ENCODE measurements at regions not wholly inside any gene's neighbourhood (a gene's known extent, or its start where the extent isn't known, plus 50 kb on each side); places are given as distances from the start of the nearest gene placed in this dataset.

DNA sequence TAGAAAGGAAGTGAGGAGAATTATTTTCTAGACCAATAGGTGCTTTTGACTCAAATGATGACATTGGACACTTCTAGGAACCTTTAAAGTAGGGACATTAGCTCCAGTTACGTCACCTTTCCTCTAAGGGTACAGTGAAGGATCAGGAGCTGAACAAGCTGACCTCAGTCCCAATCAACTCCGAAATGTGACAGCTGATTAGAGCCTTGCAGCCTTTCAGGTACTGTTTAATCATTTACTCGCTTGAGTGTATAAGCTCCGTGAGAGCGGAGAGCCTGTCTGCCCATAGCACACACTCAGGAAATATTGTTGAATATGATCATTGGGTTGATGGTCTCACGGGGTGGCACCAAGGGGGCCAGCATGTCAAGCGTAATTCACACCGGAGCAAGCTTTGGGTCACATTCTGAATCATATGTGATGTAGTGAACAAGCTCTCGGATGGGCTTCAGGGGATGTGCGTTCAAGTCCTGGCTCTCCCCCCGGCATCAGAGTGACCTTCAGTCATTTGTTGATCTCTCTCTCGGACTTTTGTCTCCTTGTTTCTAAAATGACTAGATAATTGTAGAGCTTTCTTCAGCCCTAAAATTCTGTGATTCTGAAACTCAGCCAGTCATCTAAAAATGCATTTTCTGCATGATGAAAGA lies 141.9 kb downstream of the ZIC5 start:
- ChIA-PET CTCF (no interaction called here), POLR2A (ENCODE audit: unreplicated experiment) (no interaction called here)
- Histone ChIP-seq H3K27me3 (ENCODE audit: insufficient read depth, low read depth) (peaks cover 35% of the 10 kb centered on the region), H4K20me1 (ENCODE audit: insufficient read depth) (no peaks in the 10 kb centered on the region), H3K4me2 (no peak overlapping the region), H3F3A (ENCODE audit: insufficient read depth, low read depth) (no peaks in the 10 kb centered on the region), H3K36me3 (ENCODE audit: low read depth) (no peaks in the 10 kb centered on the region), H3K9me3 (ENCODE audit: insufficient read depth, low read depth) (no peaks in the 10 kb centered on the region), H3K79me2 (ENCODE audit: low read depth) (no peaks in the 10 kb centered on the region), H3K4me1 (replicated peaks; ENCODE audit: insufficient read depth) (no peaks in the 10 kb centered on the region), H3K4me3 (no peak overlapping the region), H3K9me2 (ENCODE audit: insufficient read depth) (no peaks in the 10 kb centered on the region), H2AFZ (no peak overlapping the region), H3K27ac (no peak overlapping the region)
- no peak for DNase-seq
- TF ChIP-seq, protein P1, sequence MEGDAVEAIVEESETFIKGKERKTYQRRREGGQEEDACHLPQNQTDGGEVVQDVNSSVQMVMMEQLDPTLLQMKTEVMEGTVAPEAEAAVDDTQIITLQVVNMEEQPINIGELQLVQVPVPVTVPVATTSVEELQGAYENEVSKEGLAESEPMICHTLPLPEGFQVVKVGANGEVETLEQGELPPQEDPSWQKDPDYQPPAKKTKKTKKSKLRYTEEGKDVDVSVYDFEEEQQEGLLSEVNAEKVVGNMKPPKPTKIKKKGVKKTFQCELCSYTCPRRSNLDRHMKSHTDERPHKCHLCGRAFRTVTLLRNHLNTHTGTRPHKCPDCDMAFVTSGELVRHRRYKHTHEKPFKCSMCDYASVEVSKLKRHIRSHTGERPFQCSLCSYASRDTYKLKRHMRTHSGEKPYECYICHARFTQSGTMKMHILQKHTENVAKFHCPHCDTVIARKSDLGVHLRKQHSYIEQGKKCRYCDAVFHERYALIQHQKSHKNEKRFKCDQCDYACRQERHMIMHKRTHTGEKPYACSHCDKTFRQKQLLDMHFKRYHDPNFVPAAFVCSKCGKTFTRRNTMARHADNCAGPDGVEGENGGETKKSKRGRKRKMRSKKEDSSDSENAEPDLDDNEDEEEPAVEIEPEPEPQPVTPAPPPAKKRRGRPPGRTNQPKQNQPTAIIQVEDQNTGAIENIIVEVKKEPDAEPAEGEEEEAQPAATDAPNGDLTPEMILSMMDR (conservative IDR thresholded peaks at IDR 0.05) = no peak
- TF ChIP-seq EZH2 (IDR thresholded peaks at IDR 0.05; ENCODE audit: low read depth) = no peak
- intact Hi-C loops (cut with micrococcal nuclease; ENCODE audit: unreplicated experiment) = no loop called here
- BruUV-seq (replicated peaks) = no TSS peak

DNA sequence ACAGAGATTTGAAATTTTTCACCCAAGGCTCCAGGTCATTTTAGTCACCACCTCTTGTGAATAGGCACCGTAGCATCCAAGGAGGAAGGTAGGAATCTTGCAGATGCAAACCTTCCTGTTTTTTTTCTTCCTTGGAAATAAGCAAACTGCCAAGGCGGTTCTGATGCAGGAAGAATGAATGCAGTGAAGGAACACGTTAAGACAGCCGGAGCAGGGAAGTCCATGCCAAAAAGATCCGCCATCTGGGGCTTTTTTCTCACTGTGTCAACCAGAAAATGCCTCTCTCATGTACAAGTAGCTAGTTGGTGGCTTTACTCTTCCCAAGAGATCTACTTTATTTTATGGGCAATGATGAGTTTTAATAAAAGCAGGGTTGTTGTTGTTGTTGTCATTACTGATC lies 142.4 kb downstream of the ZIC5 start:
- Histone ChIP-seq H3K27ac (no peak overlapping the region), H3K4me3 (no peak overlapping the region), H4K20me1 (ENCODE audit: insufficient read depth) (no peaks in the 10 kb centered on the region), H3K79me2 (ENCODE audit: low read depth) (no peaks in the 10 kb centered on the region), H3K36me3 (ENCODE audit: low read depth) (no peaks in the 10 kb centered on the region), H3K4me1 (replicated peaks; ENCODE audit: insufficient read depth) (no peaks in the 10 kb centered on the region), H3F3A (ENCODE audit: insufficient read depth, low read depth) (no peaks in the 10 kb centered on the region), H3K4me2 (no peak overlapping the region), H3K9me2 (ENCODE audit: insufficient read depth) (no peaks in the 10 kb centered on the region), H3K9me3 (ENCODE audit: insufficient read depth, low read depth) (no peaks in the 10 kb centered on the region), H3K27me3 (ENCODE audit: insufficient read depth, low read depth) (peaks cover 35% of the 10 kb centered on the region), H2AFZ (no peak overlapping the region)
- no peak for TF ChIP-seq EZH2 (IDR thresholded peaks at IDR 0.05; ENCODE audit: low read depth)
- TF ChIP-seq, protein P1 (conservative IDR thresholded peaks at IDR 0.05) = no peak
- intact Hi-C loops (cut with micrococcal nuclease; ENCODE audit: unreplicated experiment) = no loop called here
- DNase-seq = no peak
- ChIA-PET POLR2A (ENCODE audit: unreplicated experiment) (no interaction called here), CTCF (no interaction called here)
- no TSS peak for BruUV-seq (replicated peaks)

DNA sequence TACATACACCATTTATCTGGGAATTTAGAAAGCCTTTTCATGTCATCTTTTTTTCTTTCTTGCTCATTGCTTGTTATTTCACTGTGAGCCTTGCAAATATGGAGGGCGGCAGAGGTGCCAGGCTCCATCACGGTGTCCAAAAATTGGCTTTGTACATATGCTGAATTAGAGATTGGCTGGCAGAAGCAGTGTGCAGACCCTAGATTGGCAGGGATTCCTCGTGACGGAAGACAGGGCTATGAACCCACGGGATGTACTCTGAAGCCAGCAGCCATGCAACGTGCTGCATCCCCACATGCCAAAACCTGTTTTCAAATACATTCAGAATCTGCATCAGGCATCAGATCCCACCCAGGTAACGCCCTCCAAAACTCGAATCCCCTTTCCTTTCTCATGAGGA lies 142.8 kb downstream of the ZIC5 start:
- no TSS peak for BruUV-seq (replicated peaks)
- Histone ChIP-seq H2AFZ (no peak overlapping the region), H3K4me1 (replicated peaks; ENCODE audit: insufficient read depth) (no peaks in the 10 kb centered on the region), H3K27me3 (ENCODE audit: insufficient read depth, low read depth) (peaks cover 36% of the 10 kb centered on the region), H3F3A (ENCODE audit: insufficient read depth, low read depth) (no peaks in the 10 kb centered on the region), H3K27ac (no peak overlapping the region), H4K20me1 (ENCODE audit: insufficient read depth) (no peaks in the 10 kb centered on the region), H3K4me3 (no peak overlapping the region), H3K36me3 (ENCODE audit: low read depth) (no peaks in the 10 kb centered on the region), H3K9me2 (ENCODE audit: insufficient read depth) (no peaks in the 10 kb centered on the region), H3K4me2 (no peak overlapping the region), H3K9me3 (ENCODE audit: insufficient read depth, low read depth) (no peaks in the 10 kb centered on the region), H3K79me2 (ENCODE audit: low read depth) (no peaks in the 10 kb centered on the region)
- TF ChIP-seq, protein P1 (conservative IDR thresholded peaks at IDR 0.05) = no peak
- no peak for TF ChIP-seq EZH2 (IDR thresholded peaks at IDR 0.05; ENCODE audit: low read depth)
- intact Hi-C loops (cut with micrococcal nuclease; ENCODE audit: unreplicated experiment) = no loop called here
- DNase-seq = no peak
- ChIA-PET CTCF (no interaction called here), POLR2A (ENCODE audit: unreplicated experiment) (no interaction called here)
